ENCODE measurements at regions not wholly inside any gene's neighbourhood (a gene's known extent, or its start where the extent isn't known, plus 50 kb on each side); places are given as distances from the start of the nearest gene placed in this dataset.

- Histone ChIP-seq H3K4me3 (no peak overlapping the region), H3K27ac (no peak overlapping the region), H3K27me3 (replicated peaks; ENCODE audit: insufficient read depth) (no peaks in the 10 kb centered on the region), H3K9me3 (no peaks in the 10 kb centered on the region), H3K36me3 (no peaks in the 10 kb centered on the region), H3K4me1 (replicated peaks) (no peaks in the 10 kb centered on the region)
- 97% methylated on average over 1 of the region's 1 CpG for WGBS
- no peak for DNase-seq (ENCODE audit: low spot score)
- intact Hi-C loops (cut with DNase I): no loop called here
- TF ChIP-seq CTCF (IDR thresholded peaks at IDR 0.05) (no peak), POLR2A (IDR thresholded peaks at IDR 0.05) (no peak), POLR2AphosphoS5 (IDR thresholded peaks at IDR 0.05) (no peak)
Observed at GRCh38 chr10:61314273-61314672, 138.9 kb downstream of the TMEM26 start.

- no peak for DNase-seq (ENCODE audit: low spot score)
- Histone ChIP-seq H3K36me3 (no peaks in the 10 kb centered on the region), H3K9me3 (no peaks in the 10 kb centered on the region), H3K27me3 (replicated peaks; ENCODE audit: insufficient read depth) (no peaks in the 10 kb centered on the region), H3K27ac (no peak overlapping the region), H3K4me3 (no peak overlapping the region), H3K4me1 (replicated peaks) (no peaks in the 10 kb centered on the region)
- no peak for TF ChIP-seq POLR2A (IDR thresholded peaks at IDR 0.05)
- no peak for TF ChIP-seq CTCF (IDR thresholded peaks at IDR 0.05)
- no peak for TF ChIP-seq POLR2AphosphoS5 (IDR thresholded peaks at IDR 0.05)
- intact Hi-C loops (cut with DNase I): no loop called here
Observed at GRCh38 chr10:61313460-61313859, 139.7 kb downstream of the TMEM26 start.

- TF ChIP-seq CTCF (IDR thresholded peaks at IDR 0.05): no peak
- no peak for TF ChIP-seq POLR2AphosphoS5 (IDR thresholded peaks at IDR 0.05)
- TF ChIP-seq POLR2A (IDR thresholded peaks at IDR 0.05): no peak
- 54% methylated on average over 3 of the region's 3 CpGs for WGBS
- intact Hi-C loops (cut with DNase I): no loop called here
Observed at GRCh38 chr10:61304746-61305145, 148.4 kb downstream of the TMEM26 start.

GRCh38 chr10:61302124-61302523 lies 151.1 kb downstream of the TMEM26 start:
- no peak for DNase-seq (ENCODE audit: low spot score)
- TF ChIP-seq POLR2AphosphoS5 (IDR thresholded peaks at IDR 0.05) (no peak), POLR2A (IDR thresholded peaks at IDR 0.05) (no peak)
- no peaks in the 10 kb centered on the region for H3K36me3 ChIP-seq
- H3K27ac ChIP-seq: no peak overlapping the region
- no peak overlapping the region for H3K4me3 ChIP-seq
- H3K27me3 ChIP-seq (replicated peaks; ENCODE audit: insufficient read depth): no peaks in the 10 kb centered on the region
- no peaks in the 10 kb centered on the region for H3K4me1 ChIP-seq (replicated peaks)
- no peaks in the 10 kb centered on the region for H3K9me3 ChIP-seq
- intact Hi-C loops (cut with DNase I): no loop called here

More at GRCh38 chr10:61304746-61305145, 148.4 kb downstream of the TMEM26 start:
- DNase-seq (ENCODE audit: low spot score): no peak
- H3K4me3 ChIP-seq: no peak overlapping the region
- no peaks in the 10 kb centered on the region for H3K36me3 ChIP-seq
- no peaks in the 10 kb centered on the region for H3K4me1 ChIP-seq (replicated peaks)
- H3K27ac ChIP-seq: no peak overlapping the region
- no peaks in the 10 kb centered on the region for H3K27me3 ChIP-seq (replicated peaks; ENCODE audit: insufficient read depth)
- no peaks in the 10 kb centered on the region for H3K9me3 ChIP-seq

GRCh38 chr10:61301575-61301974 lies 151.6 kb downstream of the TMEM26 start:
- Histone ChIP-seq H3K4me3 (no peak overlapping the region), H3K4me1 (replicated peaks) (no peaks in the 10 kb centered on the region), H3K27me3 (replicated peaks; ENCODE audit: insufficient read depth) (no peaks in the 10 kb centered on the region), H3K9me3 (no peaks in the 10 kb centered on the region), H3K27ac (no peak overlapping the region), H3K36me3 (no peaks in the 10 kb centered on the region)
- DNase-seq (ENCODE audit: low spot score): no peak
- intact Hi-C loops (cut with DNase I): no loop called here
- 76% methylated on average over 2 of the region's 2 CpGs for WGBS
- no peak for TF ChIP-seq POLR2AphosphoS5 (IDR thresholded peaks at IDR 0.05)
- no peak for TF ChIP-seq CTCF (IDR thresholded peaks at IDR 0.05)
- TF ChIP-seq POLR2A (IDR thresholded peaks at IDR 0.05): no peak

Measured in prostate gland (tissue), 2 donors.